GM12892 (cell line): ENCODE measurements at regions not wholly inside any gene's neighbourhood (a gene's known extent, or its start where the extent isn't known, plus 50 kb on each side); places are given as distances from the start of the nearest gene placed in this dataset.

ENCODE experiments used
- POLR2A ChIP-seq: IDR thresholded peaks from 2 replicates; pipeline ENCODE4 v1.6.1; 2011; ENCODE audit warnings: low read depth, low read length, control low read depth
- POLR2AphosphoS5 ChIP-seq: IDR thresholded peaks from 2 replicates; pipeline ENCODE4 v1.6.1; 2011; ENCODE audit warnings: low read depth, low read length, control low read depth
- TAF1 ChIP-seq: IDR thresholded peaks from 2 replicates; pipeline ENCODE4 v1.6.1; 2011; ENCODE audit warnings: low read depth, mild to moderate bottlenecking, control low read depth, low read length, borderline replicate concordance

DNA sequence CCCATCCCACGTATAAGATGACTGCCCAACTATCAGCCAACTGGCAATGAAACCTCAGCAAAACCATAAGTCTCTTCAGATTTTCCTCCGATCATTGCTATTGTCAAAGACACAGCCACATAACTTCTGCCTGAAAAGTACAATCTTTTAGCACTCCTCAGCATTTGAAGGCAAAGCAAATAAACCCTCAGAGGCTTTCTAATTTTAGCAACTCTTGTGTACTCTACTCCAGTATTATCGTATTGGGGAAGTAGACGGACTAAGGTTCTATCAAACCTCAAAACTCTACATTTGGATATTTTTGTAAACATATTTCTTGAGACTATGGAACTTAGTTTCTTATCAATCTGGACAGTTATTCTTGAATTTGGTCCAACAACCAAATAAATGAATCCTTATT is 1206.2 kb upstream of the NCAM2 start:
- TF ChIP-seq POLR2A (no peak), POLR2AphosphoS5 (no peak), TAF1 (no peak)
